GM19351 (cell line): ENCODE measurements at regions not wholly inside any gene's neighbourhood (a gene's known extent, or its start where the extent isn't known, plus 50 kb on each side); places are given as distances from the start of the nearest gene placed in this dataset.
A peak's percentile ranks its signal among the peaks of the same experiment; 100 is the strongest.
"Not testable (repeated sequence)": the region's sequence is repeated elsewhere in the genome, so short reads cannot be mapped to it uniquely, and the experiment has no call there.

Source experiments
- ATAC-seq: cut with Tn5 transposase; IDR thresholded peaks from one replicate; pipeline ENCODE4 v1.9.1; 2021; ENCODE audit warnings: mild to moderate bottlenecking, moderate library complexity; ENCODE audit not compliant: unreplicated experiment

- ATAC-seq, result no peak
These were observed 147.9 kb downstream of the SOX4 start for GRCh38 chr6:21741221-21742109.

GRCh38 chr6:21742238-21742660, 148.7 kb downstream of the SOX4 start:
- no peak for ATAC-seq

- ATAC-seq, result no peak
These were observed 150.8 kb downstream of the SOX4 start for GRCh38 chr6:21744331-21744730.

DNA sequence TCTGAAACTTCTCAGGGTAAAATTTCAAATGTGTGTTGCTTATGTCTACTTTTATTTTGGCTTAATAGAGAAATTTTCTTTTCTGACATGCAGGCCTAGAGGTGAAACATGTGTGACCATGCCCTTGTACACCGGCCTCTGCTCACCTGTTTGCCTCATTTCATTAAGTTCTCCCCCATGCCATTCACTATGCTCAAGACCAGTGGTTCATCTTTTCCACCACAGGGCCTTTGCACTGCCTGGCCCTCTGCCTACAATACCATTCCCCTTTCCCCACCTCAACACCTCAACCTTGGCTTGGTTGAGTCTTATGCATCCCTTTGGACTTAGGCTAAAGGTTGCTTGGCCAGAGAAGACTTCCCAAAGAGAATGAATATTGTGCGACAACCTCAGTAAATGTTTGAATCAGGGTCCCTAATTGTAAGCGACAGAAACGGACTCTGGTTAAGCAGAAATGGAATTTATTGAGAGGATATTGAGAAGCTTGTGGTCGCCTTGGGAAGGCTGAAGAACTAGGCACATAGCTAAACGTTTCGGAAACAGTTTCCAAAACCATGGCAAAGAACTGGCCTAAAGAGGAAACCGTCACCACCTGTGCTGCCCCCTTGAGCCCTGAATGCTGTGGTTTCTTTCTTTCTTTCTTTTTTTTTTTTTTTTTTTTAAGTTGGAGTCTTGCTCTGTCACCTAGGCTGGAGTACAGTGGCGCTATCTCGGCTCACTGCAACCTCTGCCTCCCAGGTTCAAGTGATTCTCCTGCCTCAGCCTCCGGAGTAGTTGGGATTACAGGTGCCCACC, 152.2 kb downstream of the SOX4 start:
- ATAC-seq, result no peak

DNA sequence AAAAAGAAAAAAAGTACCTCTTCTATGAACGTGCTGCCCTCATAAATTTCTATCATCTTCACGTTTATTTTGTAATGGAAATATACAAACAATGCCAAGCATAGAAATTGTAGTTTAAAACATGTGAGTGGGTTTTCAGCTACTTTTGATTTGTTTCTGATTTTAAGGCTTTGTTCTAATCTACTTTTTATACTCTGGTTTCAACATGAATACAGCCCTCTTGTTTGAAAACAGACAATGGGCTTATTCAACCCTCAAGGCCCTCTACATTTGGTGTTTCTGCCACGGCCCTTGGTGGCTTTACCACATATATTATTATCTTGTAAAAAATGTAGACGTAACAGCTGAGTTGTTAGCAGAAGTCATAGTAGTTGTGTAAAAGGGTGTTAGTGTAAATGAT, 153.9 kb downstream of the SOX4 start:
- ATAC-seq, result no peak

GRCh38 chr6:21748343-21749056, 154.9 kb downstream of the SOX4 start:
- ATAC-seq, result no peak

GRCh38 chr6:21749754-21750153, 156.2 kb downstream of the SOX4 start:
- ATAC-seq, result no peak

DNA sequence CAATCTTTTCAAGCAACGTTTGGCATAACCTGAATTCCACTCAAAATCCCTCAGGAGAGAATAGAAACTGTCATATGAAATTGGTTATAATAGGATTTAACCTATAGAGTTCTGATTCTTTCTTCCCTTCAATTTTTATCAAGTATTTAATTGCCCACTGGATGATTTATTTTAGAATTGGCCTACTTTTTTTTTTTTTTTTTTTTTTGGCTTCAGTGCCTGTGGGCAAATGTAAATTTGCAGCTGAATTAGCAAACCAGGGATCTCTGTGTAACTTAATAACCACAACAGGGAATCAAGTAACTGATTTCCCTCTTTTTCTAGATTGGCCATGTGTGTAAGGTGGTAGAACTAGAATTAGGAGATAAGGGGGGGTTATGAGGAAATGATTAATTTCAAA, 157.0 kb downstream of the SOX4 start:
- ATAC-seq, result no peak

- no peak for ATAC-seq
These were observed 158.1 kb downstream of the SOX4 start for GRCh38 chr6:21751608-21752007.

GRCh38 chr6:21752054-21752811, 158.7 kb downstream of the SOX4 start:
- no peak for ATAC-seq

GRCh38 chr6:21753241-21754108, 159.9 kb downstream of the SOX4 start:
- ATAC-seq, result no peak

GRCh38 chr6:21754891-21755290, 161.3 kb downstream of the SOX4 start:
- peak; percentile 50 for ATAC-seq

GRCh38 chr6:21756487-21756886, 162.9 kb downstream of the SOX4 start:
- ATAC-seq, result no peak

- ATAC-seq, result not testable (repeated sequence)
These were observed 163.8 kb downstream of the SOX4 start for GRCh38 chr6:21757392-21757791.

DNA sequence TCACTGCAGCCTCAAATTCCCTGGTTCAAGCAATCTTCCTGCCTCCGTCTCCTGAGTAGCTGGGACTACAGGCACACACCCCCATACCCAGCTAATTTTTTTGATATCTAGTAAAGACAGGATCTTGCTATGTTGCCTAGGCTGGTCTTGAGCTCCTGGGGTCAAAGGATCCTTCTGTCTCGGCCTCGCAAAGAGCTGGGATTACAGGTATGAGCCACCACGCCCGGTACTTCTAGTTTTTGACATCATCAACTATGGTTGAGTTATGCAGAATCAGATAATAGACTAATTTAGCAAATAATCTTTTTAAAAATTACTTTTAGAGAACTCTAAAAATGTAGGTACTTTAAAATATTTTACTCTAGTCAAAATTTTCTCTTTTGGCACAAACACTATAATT, 166.2 kb downstream of the SOX4 start:
- no peak for ATAC-seq

GRCh38 chr6:21761053-21761730, 167.6 kb downstream of the SOX4 start:
- not testable (repeated sequence) for ATAC-seq

DNA sequence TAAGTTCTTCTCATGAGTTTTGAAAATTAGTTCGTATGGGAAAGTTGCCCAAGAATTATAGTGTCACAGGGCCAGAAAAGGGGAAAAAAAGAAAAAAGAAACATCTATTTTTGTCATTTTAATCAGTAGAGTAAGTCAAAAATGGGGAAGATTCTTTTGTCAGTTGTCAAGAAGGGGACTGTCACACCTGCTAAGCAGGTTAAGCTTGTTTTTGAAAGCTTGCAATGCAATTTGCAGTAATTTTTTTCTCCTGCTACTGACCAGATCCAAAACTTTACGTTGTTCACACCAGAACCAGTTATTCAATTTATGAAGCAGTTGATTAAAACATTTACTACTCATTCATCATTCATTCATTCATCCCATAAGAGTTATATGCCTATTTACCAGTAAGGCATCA, 171.4 kb downstream of the SOX4 start:
- ATAC-seq, result no peak

DNA sequence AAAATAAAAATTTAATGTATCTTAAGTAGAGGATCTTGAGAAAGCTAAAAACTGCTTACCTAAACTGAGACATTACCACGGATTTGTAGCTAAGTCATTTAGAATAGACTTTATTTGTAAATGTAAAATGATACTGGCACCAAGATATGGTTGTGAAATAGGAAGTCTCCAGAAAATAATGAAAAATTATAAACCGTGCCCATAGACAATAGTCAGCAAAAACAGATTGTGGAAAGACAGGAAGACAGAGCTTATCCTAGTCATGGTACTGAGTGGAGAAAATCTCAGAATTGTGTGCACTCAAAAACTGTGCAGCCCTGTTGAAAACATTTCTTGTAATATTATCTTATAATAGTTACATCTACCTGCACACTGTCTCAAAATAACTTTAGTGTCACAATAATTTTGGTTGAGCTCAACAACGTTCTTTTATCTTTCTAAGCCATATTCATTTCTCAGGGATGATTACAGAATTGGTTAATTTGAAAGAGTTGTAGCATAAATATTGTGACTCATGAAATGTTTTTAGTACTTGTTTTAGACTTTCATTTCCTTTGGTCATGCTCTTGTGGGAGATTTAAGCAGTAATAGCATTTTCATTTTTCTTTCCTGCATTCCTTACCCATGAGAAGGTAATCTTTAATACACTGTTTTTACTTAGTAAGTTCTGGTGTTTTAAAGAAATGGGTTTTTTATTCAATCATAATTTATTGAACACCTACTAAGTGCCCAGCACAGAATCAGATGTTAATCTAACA, 174.5 kb downstream of the SOX4 start:
- no peak for ATAC-seq
